ENCODE measurements at regions not wholly inside any gene's neighbourhood (a gene's known extent, or its start where the extent isn't known, plus 50 kb on each side); places are given as distances from the start of the nearest gene placed in this dataset.

DNA sequence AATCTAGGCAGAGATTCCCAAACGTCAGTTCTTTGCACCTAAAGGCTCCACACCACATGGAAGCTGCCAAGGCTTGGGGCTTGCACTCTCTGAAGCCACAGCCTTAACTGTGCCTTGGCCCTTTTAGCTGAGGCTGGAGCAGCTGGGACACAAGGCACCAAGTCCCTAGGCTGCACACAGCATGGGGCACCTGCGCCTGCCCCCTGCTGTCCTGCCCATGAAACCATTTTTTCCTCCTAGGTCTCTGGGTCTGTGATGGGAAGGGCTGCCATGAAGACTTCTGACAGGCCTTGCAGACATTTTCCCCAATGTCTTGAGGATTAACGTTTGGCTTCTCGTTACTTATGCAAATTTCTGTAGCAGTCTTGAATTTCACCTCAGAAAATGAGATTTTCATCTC is 241.5 kb downstream of the OSR1 start:
- no peaks in the 10 kb centered on the region for H3K27me3 ChIP-seq (ENCODE audit: control insufficient read depth in 5 of 5, insufficient read depth in 4 of 5, low read length in 5 of 5)
- H3K9me3 ChIP-seq (ENCODE audit: control insufficient read depth in 5 of 5, low read length in 5 of 5) = no peaks in the 10 kb centered on the region
- H3K36me3 ChIP-seq (ENCODE audit: control insufficient read depth in 5 of 5, insufficient read depth in 5 of 5, low read length in 5 of 5) = no peaks in the 10 kb centered on the region
- no peak overlapping the region for H3K27ac ChIP-seq (ENCODE audit: low read depth, low read length)
- no peak overlapping the region for H3K4me3 ChIP-seq (ENCODE audit: low read depth in 1 of 5, low read length in 5 of 5)
- peaks cover 0 to 43% (median 20%) of the 10 kb centered on the region in 5 donors for H3K4me1 ChIP-seq (ENCODE audit: control insufficient read depth in 5 of 5, insufficient read depth in 5 of 5, low read length in 5 of 5)
- no peak overlapping the region for H3K9ac ChIP-seq (ENCODE audit: low read length in 5 of 5)

DNA sequence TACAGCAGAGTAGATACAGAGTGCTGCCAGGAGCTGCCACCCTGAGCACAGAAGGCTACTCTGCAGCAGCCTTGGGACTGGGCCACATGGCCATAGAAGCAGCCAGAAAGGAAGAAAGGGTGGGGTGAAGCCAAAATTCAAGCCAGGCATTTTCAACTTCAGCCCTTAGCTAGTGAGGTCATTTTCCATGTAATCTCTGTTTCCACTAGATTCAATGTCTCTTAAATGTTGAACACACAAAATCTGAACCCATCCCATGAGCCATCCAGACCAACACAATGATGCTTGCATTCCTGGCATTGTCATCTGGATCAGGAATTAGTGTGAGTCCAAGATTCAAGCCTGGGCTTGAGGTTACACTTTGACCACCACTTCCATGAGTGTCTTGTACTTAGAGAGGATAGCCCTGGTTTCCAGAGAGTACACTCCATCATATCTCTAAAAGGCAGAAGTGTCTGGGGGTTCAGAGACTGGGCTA is 243.6 kb downstream of the OSR1 start:
- Histone ChIP-seq H3K9me3 (ENCODE audit: control insufficient read depth in 5 of 5, low read length in 5 of 5) (no peaks in the 10 kb centered on the region), H3K27me3 (ENCODE audit: control insufficient read depth in 5 of 5, insufficient read depth in 4 of 5, low read length in 5 of 5) (no peaks in the 10 kb centered on the region), H3K27ac (ENCODE audit: low read depth, low read length) (peak overlapping the region; percentile 28), H3K36me3 (ENCODE audit: control insufficient read depth in 5 of 5, insufficient read depth in 5 of 5, low read length in 5 of 5) (no peaks in the 10 kb centered on the region), H3K4me3 (ENCODE audit: low read depth in 1 of 5, low read length in 5 of 5) (no peak overlapping the region), H3K9ac (ENCODE audit: low read length in 5 of 5) (no peak overlapping the region), H3K4me1 (ENCODE audit: control insufficient read depth in 5 of 5, insufficient read depth in 5 of 5, low read length in 5 of 5) (peaks cover 0 to 27% (median 6%) of the 10 kb centered on the region in 5 donors)

DNA sequence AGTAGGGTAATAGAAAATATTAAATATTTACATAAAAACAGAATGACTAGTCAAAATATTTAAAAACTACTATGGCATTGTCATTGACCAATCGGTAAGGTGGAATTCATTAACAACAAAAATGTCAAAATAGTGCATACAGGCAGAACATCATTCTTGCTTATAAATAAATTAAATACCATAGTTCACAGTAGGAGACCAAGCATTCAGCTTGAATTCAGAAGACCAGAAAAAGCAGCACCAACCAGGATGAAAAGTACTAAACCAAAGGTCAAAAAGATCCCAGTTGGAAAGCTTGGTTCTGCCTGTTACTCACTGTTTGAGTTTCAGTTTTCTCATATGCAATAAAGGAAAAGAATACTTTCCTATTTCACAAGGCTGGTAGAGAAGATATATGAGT is 244.3 kb downstream of the OSR1 start:
- peaks cover 0 to 27% (median 6%) of the 10 kb centered on the region in 5 donors for H3K4me1 ChIP-seq (ENCODE audit: control insufficient read depth in 5 of 5, insufficient read depth in 5 of 5, low read length in 5 of 5)
- H3K27me3 ChIP-seq (ENCODE audit: control insufficient read depth in 5 of 5, insufficient read depth in 4 of 5, low read length in 5 of 5) = no peaks in the 10 kb centered on the region
- no peak overlapping the region for H3K27ac ChIP-seq (ENCODE audit: low read depth, low read length)
- H3K9ac ChIP-seq (ENCODE audit: low read length in 5 of 5) = no peak overlapping the region
- H3K36me3 ChIP-seq (ENCODE audit: control insufficient read depth in 5 of 5, insufficient read depth in 5 of 5, low read length in 5 of 5) = no peaks in the 10 kb centered on the region
- no peaks in the 10 kb centered on the region for H3K9me3 ChIP-seq (ENCODE audit: control insufficient read depth in 5 of 5, low read length in 5 of 5)
- H3K4me3 ChIP-seq (ENCODE audit: low read depth in 1 of 5, low read length in 5 of 5) = no peak overlapping the region

DNA sequence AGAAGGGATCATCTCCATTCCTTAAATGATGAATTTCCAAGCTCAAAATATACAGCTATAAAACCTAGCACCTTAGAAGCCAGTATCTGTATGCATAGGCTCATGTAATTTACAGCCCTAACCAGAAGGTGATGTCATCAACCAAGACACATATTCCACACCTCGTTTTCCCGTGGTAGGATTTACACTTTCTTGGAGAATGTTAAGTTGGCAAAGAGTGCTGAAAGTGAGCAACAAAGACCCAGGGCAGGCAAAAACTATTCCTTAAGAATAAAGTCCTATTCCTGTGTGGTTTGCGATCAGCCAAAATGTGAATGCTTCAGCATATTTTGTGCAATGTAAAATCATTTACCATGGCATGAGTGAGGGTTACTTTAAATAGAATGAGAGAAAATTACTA is 247.1 kb downstream of the OSR1 start:
- H3K4me3 ChIP-seq (ENCODE audit: low read depth in 1 of 5, low read length in 5 of 5) = no peak overlapping the region
- no peaks in the 10 kb centered on the region for H3K27me3 ChIP-seq (ENCODE audit: control insufficient read depth in 5 of 5, insufficient read depth in 4 of 5, low read length in 5 of 5)
- peaks cover 0 to 16% (median 5%) of the 10 kb centered on the region in 5 donors for H3K4me1 ChIP-seq (ENCODE audit: control insufficient read depth in 5 of 5, insufficient read depth in 5 of 5, low read length in 5 of 5)
- no peak overlapping the region for H3K9ac ChIP-seq (ENCODE audit: low read length in 5 of 5)
- no peaks in the 10 kb centered on the region for H3K36me3 ChIP-seq (ENCODE audit: control insufficient read depth in 5 of 5, insufficient read depth in 5 of 5, low read length in 5 of 5)
- H3K27ac ChIP-seq (ENCODE audit: low read depth, low read length) = no peak overlapping the region
- H3K9me3 ChIP-seq (ENCODE audit: control insufficient read depth in 5 of 5, low read length in 5 of 5) = no peaks in the 10 kb centered on the region

DNA sequence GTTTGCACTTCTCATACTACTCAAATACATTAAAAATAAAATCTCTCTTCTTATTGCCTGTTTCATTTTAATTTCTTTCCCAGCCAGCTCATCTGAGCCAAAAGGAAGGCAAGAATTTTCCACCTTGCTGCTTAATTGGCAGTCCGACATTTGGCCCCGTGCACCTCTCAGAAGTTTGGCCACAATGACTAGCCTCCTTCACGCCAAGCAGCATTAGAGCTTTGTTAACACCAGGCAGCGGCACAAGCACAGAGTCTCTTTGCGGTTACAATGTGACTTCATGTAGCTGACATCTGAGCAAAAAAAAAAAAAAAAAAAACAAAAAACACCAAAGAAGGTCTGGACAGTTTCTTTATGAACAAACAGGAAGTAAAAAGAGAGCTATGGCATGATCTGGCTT is 248.9 kb downstream of the OSR1 start:
- H3K36me3 ChIP-seq (ENCODE audit: control insufficient read depth in 5 of 5, insufficient read depth in 5 of 5, low read length in 5 of 5) = no peaks in the 10 kb centered on the region
- no peak overlapping the region for H3K4me3 ChIP-seq (ENCODE audit: low read depth in 1 of 5, low read length in 5 of 5)
- H3K27ac ChIP-seq (ENCODE audit: low read depth, low read length) = no peak overlapping the region
- H3K4me1 ChIP-seq (ENCODE audit: control insufficient read depth in 5 of 5, insufficient read depth in 5 of 5, low read length in 5 of 5) = peaks cover 0 to 10% (median under 1%) of the 10 kb centered on the region in 5 donors
- no peaks in the 10 kb centered on the region for H3K9me3 ChIP-seq (ENCODE audit: control insufficient read depth in 5 of 5, low read length in 5 of 5)
- H3K9ac ChIP-seq (ENCODE audit: low read length in 5 of 5) = no peak overlapping the region
- no peaks in the 10 kb centered on the region for H3K27me3 ChIP-seq (ENCODE audit: control insufficient read depth in 5 of 5, insufficient read depth in 4 of 5, low read length in 5 of 5)

DNA sequence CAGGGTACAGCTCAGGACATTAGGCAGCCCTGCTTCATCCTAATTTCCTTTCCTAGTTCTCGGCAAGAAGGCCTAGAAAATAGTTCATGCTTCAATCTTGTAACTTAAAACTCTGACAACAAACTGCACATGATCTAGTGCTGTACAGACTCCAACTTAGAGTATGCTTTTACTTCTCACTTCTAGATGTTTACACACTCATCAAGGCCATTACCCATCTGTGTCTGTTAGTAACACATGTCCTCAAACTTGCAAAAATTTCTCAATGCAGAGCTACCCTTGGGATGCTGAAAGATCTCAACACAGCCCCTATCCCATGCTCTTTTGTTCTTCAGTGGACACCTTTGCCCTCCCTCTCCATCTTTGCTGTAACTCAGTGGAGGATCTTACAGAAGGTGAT is 252.0 kb downstream of the OSR1 start:
- Histone ChIP-seq H3K9me3 (ENCODE audit: control insufficient read depth in 5 of 5, low read length in 5 of 5) (no peaks in the 10 kb centered on the region), H3K4me3 (ENCODE audit: low read depth in 1 of 5, low read length in 5 of 5) (no peak overlapping the region), H3K27ac (ENCODE audit: low read depth, low read length) (no peak overlapping the region), H3K36me3 (ENCODE audit: control insufficient read depth in 5 of 5, insufficient read depth in 5 of 5, low read length in 5 of 5) (no peaks in the 10 kb centered on the region), H3K27me3 (ENCODE audit: control insufficient read depth in 5 of 5, insufficient read depth in 4 of 5, low read length in 5 of 5) (no peaks in the 10 kb centered on the region), H3K9ac (ENCODE audit: low read length in 5 of 5) (no peak overlapping the region), H3K4me1 (ENCODE audit: control insufficient read depth in 5 of 5, insufficient read depth in 5 of 5, low read length in 5 of 5) (no peaks in the 10 kb centered on the region)

DNA sequence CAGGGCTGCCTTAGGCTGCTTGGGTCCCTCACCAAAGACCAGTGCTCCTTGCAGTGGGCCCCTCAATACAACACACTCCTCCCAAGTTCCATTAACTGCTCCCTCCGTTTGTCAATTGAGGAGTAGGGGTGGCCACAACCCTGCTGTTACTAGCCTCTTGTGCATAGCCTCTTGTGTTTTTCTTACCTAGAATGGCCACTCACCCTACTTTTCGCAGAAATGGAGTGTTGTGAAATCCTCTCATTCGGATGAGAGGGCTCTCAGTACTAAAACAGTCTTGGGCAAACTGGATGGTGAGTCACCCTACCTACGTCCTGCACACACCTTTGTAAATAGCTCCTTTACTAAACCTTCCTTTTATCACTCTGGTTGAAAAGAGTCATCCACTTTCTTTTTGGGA is 253.9 kb downstream of the OSR1 start:
- H3K4me3 ChIP-seq (ENCODE audit: low read depth in 1 of 5, low read length in 5 of 5) = no peak overlapping the region
- H3K4me1 ChIP-seq (ENCODE audit: control insufficient read depth in 5 of 5, insufficient read depth in 5 of 5, low read length in 5 of 5) = peaks cover 0 to 10% (median 0%) of the 10 kb centered on the region in 5 donors
- H3K27ac ChIP-seq (ENCODE audit: low read depth, low read length) = no peak overlapping the region
- H3K27me3 ChIP-seq (ENCODE audit: control insufficient read depth in 5 of 5, insufficient read depth in 4 of 5, low read length in 5 of 5) = no peaks in the 10 kb centered on the region
- no peak overlapping the region for H3K9ac ChIP-seq (ENCODE audit: low read length in 5 of 5)
- H3K36me3 ChIP-seq (ENCODE audit: control insufficient read depth in 5 of 5, insufficient read depth in 5 of 5, low read length in 5 of 5) = no peaks in the 10 kb centered on the region
- no peaks in the 10 kb centered on the region for H3K9me3 ChIP-seq (ENCODE audit: control insufficient read depth in 5 of 5, low read length in 5 of 5)

DNA sequence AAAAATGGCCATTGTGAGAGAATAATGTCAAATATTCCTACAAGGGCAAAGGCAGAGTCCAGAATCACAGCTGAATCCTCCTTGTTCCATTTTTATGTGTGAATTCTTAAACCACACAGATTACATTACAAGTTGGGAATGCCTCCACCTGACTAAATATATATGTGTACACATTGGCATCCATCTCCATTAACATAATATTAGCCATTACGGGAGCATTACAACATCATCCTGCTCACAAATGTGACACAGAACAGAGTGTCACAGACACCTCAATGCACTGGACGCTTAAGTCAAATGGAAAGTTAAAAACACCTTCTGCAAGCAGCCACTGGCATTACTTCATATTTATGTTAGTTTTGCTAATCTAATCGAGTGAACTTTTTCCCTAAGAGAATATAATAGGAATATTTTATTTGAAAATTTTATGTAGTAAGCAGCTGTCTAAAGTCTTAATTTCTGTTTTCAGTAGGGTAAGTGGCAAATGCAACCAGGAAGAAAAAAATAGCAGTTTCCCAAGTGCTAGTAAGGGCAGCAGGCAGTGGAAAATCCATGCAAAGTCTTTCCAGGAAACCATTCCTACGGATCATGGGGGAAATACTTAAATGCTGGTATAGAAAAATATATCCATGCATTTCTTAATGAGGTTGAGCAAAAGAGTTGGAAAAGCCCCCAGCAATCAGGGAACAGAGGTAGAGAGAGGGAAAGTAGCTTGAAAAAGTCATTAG is 255.6 kb downstream of the OSR1 start:
- no peak overlapping the region for H3K4me3 ChIP-seq (ENCODE audit: low read depth in 1 of 5, low read length in 5 of 5)
- H3K36me3 ChIP-seq (ENCODE audit: control insufficient read depth in 5 of 5, insufficient read depth in 5 of 5, low read length in 5 of 5) = no peaks in the 10 kb centered on the region
- H3K9me3 ChIP-seq (ENCODE audit: control insufficient read depth in 5 of 5, low read length in 5 of 5) = no peaks in the 10 kb centered on the region
- H3K27ac ChIP-seq (ENCODE audit: low read depth, low read length) = no peak overlapping the region
- H3K27me3 ChIP-seq (ENCODE audit: control insufficient read depth in 5 of 5, insufficient read depth in 4 of 5, low read length in 5 of 5) = no peaks in the 10 kb centered on the region
- no peak overlapping the region for H3K9ac ChIP-seq (ENCODE audit: low read length in 5 of 5)
- peaks cover 0 to 10% (median 0%) of the 10 kb centered on the region in 5 donors for H3K4me1 ChIP-seq (ENCODE audit: control insufficient read depth in 5 of 5, insufficient read depth in 5 of 5, low read length in 5 of 5)

DNA sequence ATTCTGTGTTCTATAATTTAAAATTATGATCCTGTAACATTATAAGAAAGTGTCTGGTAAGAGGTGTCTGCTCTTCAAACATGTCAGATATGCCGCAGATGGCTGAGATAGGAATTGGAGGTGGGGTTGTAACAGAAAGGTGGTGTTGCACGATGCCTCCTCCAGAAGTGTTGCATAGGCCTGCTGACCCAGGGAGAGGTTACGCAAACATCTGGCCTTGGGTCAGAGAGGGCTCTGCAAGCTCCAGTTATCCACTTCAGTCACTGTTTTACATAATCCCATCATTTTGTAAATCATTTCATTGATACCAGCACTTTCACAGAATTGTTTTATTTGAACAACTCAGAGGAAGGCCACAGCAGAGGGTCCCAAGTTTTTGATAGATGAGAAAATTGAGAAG is 256.5 kb downstream of the OSR1 start:
- H3K27me3 ChIP-seq (ENCODE audit: control insufficient read depth in 5 of 5, insufficient read depth in 4 of 5, low read length in 5 of 5) = no peaks in the 10 kb centered on the region
- no peak overlapping the region for H3K4me3 ChIP-seq (ENCODE audit: low read depth in 1 of 5, low read length in 5 of 5)
- peaks cover 0 to 10% (median 0%) of the 10 kb centered on the region in 5 donors for H3K4me1 ChIP-seq (ENCODE audit: control insufficient read depth in 5 of 5, insufficient read depth in 5 of 5, low read length in 5 of 5)
- no peaks in the 10 kb centered on the region for H3K36me3 ChIP-seq (ENCODE audit: control insufficient read depth in 5 of 5, insufficient read depth in 5 of 5, low read length in 5 of 5)
- no peak overlapping the region for H3K27ac ChIP-seq (ENCODE audit: low read depth, low read length)
- H3K9ac ChIP-seq (ENCODE audit: low read length in 5 of 5) = no peak overlapping the region
- H3K9me3 ChIP-seq (ENCODE audit: control insufficient read depth in 5 of 5, low read length in 5 of 5) = no peaks in the 10 kb centered on the region

DNA sequence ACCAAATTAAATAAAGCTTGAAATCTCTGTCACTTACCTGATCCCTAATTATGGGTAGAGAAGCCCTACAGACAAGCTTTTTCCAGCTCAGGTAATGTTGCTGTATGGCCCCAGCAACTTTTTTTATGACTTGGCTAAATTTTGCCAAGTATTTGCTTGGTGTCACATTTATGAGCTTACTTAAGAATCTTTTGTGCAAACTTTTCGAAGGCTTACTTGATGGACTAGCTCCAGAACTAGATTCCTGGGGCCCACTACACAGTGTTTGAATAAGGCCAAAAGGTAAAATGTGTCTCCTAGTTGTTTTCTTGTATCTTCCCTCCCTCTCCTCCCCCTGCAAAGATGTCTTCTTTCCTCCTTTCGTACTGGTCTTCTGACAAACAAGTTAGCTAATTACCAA is 257.9 kb downstream of the OSR1 start:
- Histone ChIP-seq H3K27me3 (ENCODE audit: control insufficient read depth in 5 of 5, insufficient read depth in 4 of 5, low read length in 5 of 5) (no peaks in the 10 kb centered on the region), H3K9me3 (ENCODE audit: control insufficient read depth in 5 of 5, low read length in 5 of 5) (no peaks in the 10 kb centered on the region), H3K9ac (ENCODE audit: low read length in 5 of 5) (no peak overlapping the region), H3K36me3 (ENCODE audit: control insufficient read depth in 5 of 5, insufficient read depth in 5 of 5, low read length in 5 of 5) (no peaks in the 10 kb centered on the region), H3K4me3 (ENCODE audit: low read depth in 1 of 5, low read length in 5 of 5) (no peak overlapping the region), H3K27ac (ENCODE audit: low read depth, low read length) (no peak overlapping the region), H3K4me1 (ENCODE audit: control insufficient read depth in 5 of 5, insufficient read depth in 5 of 5, low read length in 5 of 5) (peaks cover 0 to 10% (median 0%) of the 10 kb centered on the region in 5 donors)

All from subcutaneous abdominal adipose tissue (tissue), 5 donors.